BLaER1 treated with 17β-estradiol and CSF1 and Interleukin-3, amounts not matched to agents 10 nM and 100 nM (cell line): ENCODE measurements at regions not wholly inside any gene's neighbourhood (a gene's known extent, or its start where the extent isn't known, plus 50 kb on each side); places are given as distances from the start of the nearest gene placed in this dataset.

ENCODE experiments used
- H3K27ac ChIP-seq, 11 experiments: shearing (Covaris generic); formaldehyde crosslinking; 2 replicates each; pipeline ENCODE4 v1.8.1; 2022
- H3K27me3 ChIP-seq, 11 experiments: shearing (Covaris generic); formaldehyde crosslinking; 2 replicates each; pipeline ENCODE4 v1.8.1; 2022
- H3K36me3 ChIP-seq, 11 experiments: shearing (Covaris generic); formaldehyde crosslinking; 2 replicates each; pipeline ENCODE4 v1.8.1; 2022
- H3K4me1 ChIP-seq, 10 experiments: shearing (Covaris generic); formaldehyde crosslinking; 2 replicates each; pipeline ENCODE4 v1.8.1; 2022
- H3K4me2 ChIP-seq, 11 experiments: shearing (Covaris generic); formaldehyde crosslinking; 2 replicates each; pipeline ENCODE4 v1.8.1; 2022
- H3K4me3 ChIP-seq, 10 experiments: shearing (Covaris generic); formaldehyde crosslinking; 2 replicates each; pipeline ENCODE4 v1.8.1; 2022
- H3K9ac ChIP-seq, 11 experiments: shearing (Covaris generic); formaldehyde crosslinking; 2 replicates each; pipeline ENCODE4 v1.8.1; 2022
- H3K9me3 ChIP-seq, 11 experiments: shearing (Covaris generic); formaldehyde crosslinking; replicated peaks in 1 of 11; 2 replicates each; pipeline ENCODE4 v1.8.1; 2022
- H4K20me1 ChIP-seq, 11 experiments: shearing (Covaris generic); formaldehyde crosslinking; 2 replicates each; pipeline ENCODE4 v1.8.1; 2022
- Cebpa-rat ChIP-seq, 11 experiments: shearing (Covaris generic); IDR thresholded peaks; 2 replicates each; pipeline ENCODE4 v1.8.1; 2022

DNA sequence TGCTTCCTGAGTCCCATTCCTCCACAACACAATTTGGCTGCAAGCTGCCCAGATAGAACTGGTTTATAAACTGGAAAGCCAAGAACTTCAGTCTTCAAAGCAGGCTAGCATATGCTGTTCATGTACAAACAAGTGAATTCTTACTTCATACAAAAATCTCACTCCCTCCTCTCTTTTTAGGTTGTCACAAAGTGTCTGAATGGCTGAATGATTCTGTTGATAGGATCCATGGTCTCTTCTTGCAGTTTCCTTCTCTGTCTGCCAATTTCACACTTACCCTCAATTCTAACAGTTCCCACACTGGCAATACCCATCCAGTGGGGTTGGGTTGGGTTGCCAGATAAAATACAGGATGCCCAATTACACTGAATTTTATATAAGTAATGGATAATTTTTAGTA lies 363.5 kb downstream of the DEPDC1B start:
- Histone ChIP-seq H3K4me1 (peaks cover 0 to 24% (median 6%) of the 10 kb centered on the region in 10 experiments; a peak in 13 of 20 replicates), H3K9me3 (no peaks in the 10 kb centered on the region), H3K27ac (no peak overlapping the region), H3K36me3 (no peaks in the 10 kb centered on the region), H3K9ac (no peak overlapping the region), H3K4me3 (no peak overlapping the region), H3K27me3 (no peaks in the 10 kb centered on the region), H3K4me2 (no peak overlapping the region), H4K20me1 (no peaks in the 10 kb centered on the region)
- no peak for TF ChIP-seq Cebpa-rat (IDR thresholded peaks at IDR 0.05)

DNA sequence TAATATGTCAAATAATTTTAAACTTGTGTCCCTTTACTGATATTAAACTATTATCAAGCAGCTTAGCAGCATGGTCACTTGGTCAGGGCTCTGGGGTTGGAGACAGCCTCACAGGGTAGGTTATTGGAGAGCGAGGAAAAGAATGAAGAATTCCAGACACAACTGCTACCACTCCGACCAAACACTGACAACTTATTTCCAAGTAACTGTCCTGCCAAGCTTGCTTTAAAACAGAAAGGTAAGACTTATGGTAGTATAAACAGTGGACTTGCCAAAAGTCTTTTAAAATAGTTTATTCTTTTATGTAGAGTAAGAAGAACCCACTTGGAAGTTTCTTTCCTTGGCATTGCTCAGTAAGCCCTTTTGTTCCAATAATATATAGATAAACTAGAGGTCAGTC lies 364.1 kb downstream of the DEPDC1B start:
- H3K27ac ChIP-seq, result no peak overlapping the region
- H3K9me3 ChIP-seq, result no peaks in the 10 kb centered on the region
- no peaks in the 10 kb centered on the region for H3K27me3 ChIP-seq
- H4K20me1 ChIP-seq, result no peaks in the 10 kb centered on the region
- no peak overlapping the region for H3K4me2 ChIP-seq
- no peak overlapping the region for H3K4me3 ChIP-seq
- no peak for TF ChIP-seq Cebpa-rat (IDR thresholded peaks at IDR 0.05)
- peaks cover 0 to 24% (median 6%) of the 10 kb centered on the region in 10 experiments; a peak in 13 of 20 replicates for H3K4me1 ChIP-seq
- H3K9ac ChIP-seq, result no peak overlapping the region
- no peaks in the 10 kb centered on the region for H3K36me3 ChIP-seq

- H3K9me3 ChIP-seq, result peaks cover 0 to 7% (median 0%) of the 10 kb centered on the region in 11 experiments; a peak in 8 of 22 replicates
- TF ChIP-seq Cebpa-rat (IDR thresholded peaks at IDR 0.05), result no peak
Measured at GRCh38 chr5:60334281-60334713, 365.7 kb downstream of the DEPDC1B start.

GRCh38 chr5:60333005-60333571 lies 366.9 kb downstream of the DEPDC1B start:
- Histone ChIP-seq H4K20me1 (no peaks in the 10 kb centered on the region), H3K4me3 (no peak overlapping the region), H3K4me1 (peaks cover 0 to 24% (median 0%) of the 10 kb centered on the region in 10 experiments; a peak in 8 of 20 replicates), H3K27me3 (no peaks in the 10 kb centered on the region), H3K27ac (peak overlapping the region in 2 of 11 experiments; percentile 2 to 31; a peak in 1 of 22 replicates), H3K9ac (no peak overlapping the region), H3K36me3 (no peaks in the 10 kb centered on the region), H3K9me3 (peaks cover 0 to 19% (median 8%) of the 10 kb centered on the region in 11 experiments; a peak in 10 of 22 replicates), H3K4me2 (peak overlapping the region in 5 of 11 experiments; percentile 17 to 61 (median 35); a peak in 7 of 22 replicates)
- TF ChIP-seq Cebpa-rat (IDR thresholded peaks at IDR 0.05), result no peak

More at GRCh38 chr5:60334281-60334713, 365.7 kb downstream of the DEPDC1B start:
- H3K4me3 ChIP-seq, result no peak overlapping the region
- peak overlapping the region in 2 of 11 experiments; percentile 5 to 20; a peak in 3 of 22 replicates for H3K4me2 ChIP-seq
- H3K27me3 ChIP-seq, result no peaks in the 10 kb centered on the region
- no peak overlapping the region for H3K27ac ChIP-seq
- no peaks in the 10 kb centered on the region for H4K20me1 ChIP-seq
- H3K4me1 ChIP-seq, result peaks cover 0 to 24% (median 3%) of the 10 kb centered on the region in 10 experiments; a peak in 13 of 20 replicates
- H3K9ac ChIP-seq, result no peak overlapping the region
- no peaks in the 10 kb centered on the region for H3K36me3 ChIP-seq

GRCh38 chr5:60332244-60333004 lies 367.5 kb downstream of the DEPDC1B start:
- H3K4me1 ChIP-seq, result peaks cover 0 to 24% (median 0%) of the 10 kb centered on the region in 10 experiments; a peak in 8 of 20 replicates
- H4K20me1 ChIP-seq, result no peaks in the 10 kb centered on the region
- H3K4me3 ChIP-seq, result no peak overlapping the region
- peaks cover 0 to 26% (median 10%) of the 10 kb centered on the region in 11 experiments; a peak in 10 of 22 replicates for H3K9me3 ChIP-seq
- no peak overlapping the region for H3K9ac ChIP-seq
- H3K36me3 ChIP-seq, result no peaks in the 10 kb centered on the region
- H3K27me3 ChIP-seq, result no peaks in the 10 kb centered on the region
- peak overlapping the region in 5 of 11 experiments; percentile 17 to 61 (median 35); a peak in 7 of 22 replicates for H3K4me2 ChIP-seq
- peak overlapping the region in 2 of 11 experiments; percentile 2 to 31; a peak in 1 of 22 replicates for H3K27ac ChIP-seq
- TF ChIP-seq Cebpa-rat (IDR thresholded peaks at IDR 0.05), result no peak

DNA sequence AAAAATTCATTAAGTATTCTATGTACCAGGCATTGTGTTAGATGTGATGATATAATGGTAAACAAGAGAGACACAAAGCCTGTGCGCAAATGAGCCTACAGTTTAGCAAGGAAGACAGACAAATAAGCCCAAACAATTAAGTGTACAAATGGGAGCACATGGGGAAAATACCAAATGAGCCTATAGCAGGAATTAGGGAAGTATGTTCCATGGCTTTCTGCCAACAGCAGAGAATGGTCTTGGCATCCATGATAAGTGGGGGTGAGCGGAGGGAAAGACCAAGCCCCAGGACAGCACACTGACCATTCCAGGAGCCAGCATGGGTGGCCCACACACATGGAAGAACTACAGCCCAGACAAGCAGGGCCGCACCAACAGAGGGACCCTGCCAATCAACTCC lies 369.7 kb downstream of the DEPDC1B start:
- H3K4me3 ChIP-seq, result no peak overlapping the region
- TF ChIP-seq Cebpa-rat (IDR thresholded peaks at IDR 0.05), result no peak
- H3K9ac ChIP-seq, result no peak overlapping the region
- H3K36me3 ChIP-seq, result no peaks in the 10 kb centered on the region
- H3K27me3 ChIP-seq, result no peaks in the 10 kb centered on the region
- no peak overlapping the region for H3K4me2 ChIP-seq
- no peaks in the 10 kb centered on the region for H4K20me1 ChIP-seq
- H3K27ac ChIP-seq, result no peak overlapping the region
- peaks cover 0 to 26% (median 10%) of the 10 kb centered on the region in 11 experiments; a peak in 10 of 22 replicates for H3K9me3 ChIP-seq
- peaks cover 0 to 24% (median 0%) of the 10 kb centered on the region in 10 experiments; a peak in 8 of 20 replicates for H3K4me1 ChIP-seq

- Histone ChIP-seq H3K9ac (no peak overlapping the region), H3K4me2 (no peak overlapping the region), H4K20me1 (no peaks in the 10 kb centered on the region), H3K27me3 (no peaks in the 10 kb centered on the region), H3K9me3 (peaks cover 4 to 43% (median 16%) of the 10 kb centered on the region in 11 experiments; a peak in 16 of 22 replicates), H3K36me3 (no peaks in the 10 kb centered on the region), H3K4me3 (no peak overlapping the region), H3K4me1 (no peaks in the 10 kb centered on the region), H3K27ac (no peak overlapping the region)
- TF ChIP-seq Cebpa-rat (IDR thresholded peaks at IDR 0.05), result no peak
Measured at GRCh38 chr5:60325870-60326269, 374.1 kb downstream of the DEPDC1B start.

- no peaks in the 10 kb centered on the region for H3K4me1 ChIP-seq
- no peaks in the 10 kb centered on the region for H4K20me1 ChIP-seq
- no peak for TF ChIP-seq Cebpa-rat (IDR thresholded peaks at IDR 0.05)
- H3K4me3 ChIP-seq, result no peak overlapping the region
- no peak overlapping the region for H3K4me2 ChIP-seq
- H3K36me3 ChIP-seq, result no peaks in the 10 kb centered on the region
- no peak overlapping the region for H3K9ac ChIP-seq
- H3K27ac ChIP-seq, result no peak overlapping the region
- H3K9me3 ChIP-seq, result peaks cover 12 to 39% (median 27%) of the 10 kb centered on the region in 11 experiments; a peak in 21 of 22 replicates
- no peaks in the 10 kb centered on the region for H3K27me3 ChIP-seq
Measured at GRCh38 chr5:60323596-60323995, 376.4 kb downstream of the DEPDC1B start.

DNA sequence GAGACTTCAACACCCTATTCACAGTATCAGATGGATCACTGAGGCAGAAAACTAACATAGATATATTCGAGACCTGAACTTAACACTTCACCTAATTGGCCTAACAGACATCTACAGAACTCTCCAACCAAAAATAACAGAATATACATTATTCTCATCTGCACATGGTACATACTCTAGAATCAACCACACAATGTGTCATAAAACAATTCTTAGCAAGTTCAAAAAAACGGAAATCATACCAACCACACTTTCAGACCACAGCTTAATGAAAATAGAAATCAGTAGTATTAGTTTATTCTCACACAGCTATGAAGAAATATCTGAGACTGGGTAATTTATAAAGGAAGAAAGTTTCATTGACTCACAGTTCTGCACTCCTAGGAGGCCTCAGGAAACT lies 387.9 kb downstream of the DEPDC1B start:
- Histone ChIP-seq H3K27ac (peak overlapping the region in 1 of 11 experiments; percentile 46; a peak in 2 of 22 replicates), H3K4me1 (peaks cover 0 to 15% (median 7%) of the 10 kb centered on the region in 10 experiments; a peak in 10 of 20 replicates), H3K9ac (no peak overlapping the region), H4K20me1 (no peaks in the 10 kb centered on the region), H3K4me3 (no peak overlapping the region), H3K36me3 (no peaks in the 10 kb centered on the region), H3K9me3 (peaks cover 0 to 8% (median 0%) of the 10 kb centered on the region in 11 experiments; a peak in 4 of 22 replicates), H3K4me2 (peak overlapping the region in 3 of 11 experiments; percentile 6 to 26 (median 15); a peak in 2 of 22 replicates), H3K27me3 (no peaks in the 10 kb centered on the region)
- TF ChIP-seq Cebpa-rat (IDR thresholded peaks at IDR 0.05), result no peak
